IPS-NIHi11 (cell line): ENCODE measurements at regions not wholly inside any gene's neighbourhood (a gene's known extent, or its start where the extent isn't known, plus 50 kb on each side); places are given as distances from the start of the nearest gene placed in this dataset.

Source experiments
- DNase-seq: peaks from one replicate; pipeline ENCODE4 v3.0.0; 2012; ENCODE audit warnings: mixed read lengths, low spot score

GRCh38 chr16:6574146-6574545 is 758.5 kb upstream of the RBFOX1 start:
- no peak for DNase-seq

DNA sequence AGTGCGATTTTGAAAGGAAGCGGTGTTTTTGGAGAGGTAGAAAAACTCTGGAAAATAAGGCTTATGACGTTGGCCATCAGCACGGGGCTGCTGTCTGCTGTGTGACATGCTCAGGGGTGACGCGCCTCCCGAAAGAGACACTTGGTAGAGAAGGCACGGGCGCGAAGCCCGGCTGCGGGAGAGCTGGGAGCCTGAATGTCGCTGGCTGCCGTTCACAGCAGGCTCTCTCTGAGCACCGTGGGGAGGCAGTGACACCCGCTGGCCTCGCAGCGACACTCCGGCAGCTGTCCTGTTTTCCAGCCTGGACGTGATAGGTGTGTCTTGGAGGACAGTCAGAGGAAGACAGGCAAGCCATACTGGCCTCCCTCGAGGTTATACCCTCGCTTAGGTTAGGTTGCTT is 759.1 kb upstream of the RBFOX1 start:
- peak; percentile 47 for DNase-seq

- no peak for DNase-seq
These were observed 761.6 kb upstream of the RBFOX1 start for GRCh38 chr16:6571044-6571443.

- DNase-seq, result no peak
These were observed 762.1 kb upstream of the RBFOX1 start for GRCh38 chr16:6570530-6570929.

- no peak for DNase-seq
These were observed 769.7 kb upstream of the RBFOX1 start for GRCh38 chr16:6562986-6563385.

- peak; percentile 42 for DNase-seq
These were observed 772.1 kb upstream of the RBFOX1 start for GRCh38 chr16:6560306-6561100.

DNA sequence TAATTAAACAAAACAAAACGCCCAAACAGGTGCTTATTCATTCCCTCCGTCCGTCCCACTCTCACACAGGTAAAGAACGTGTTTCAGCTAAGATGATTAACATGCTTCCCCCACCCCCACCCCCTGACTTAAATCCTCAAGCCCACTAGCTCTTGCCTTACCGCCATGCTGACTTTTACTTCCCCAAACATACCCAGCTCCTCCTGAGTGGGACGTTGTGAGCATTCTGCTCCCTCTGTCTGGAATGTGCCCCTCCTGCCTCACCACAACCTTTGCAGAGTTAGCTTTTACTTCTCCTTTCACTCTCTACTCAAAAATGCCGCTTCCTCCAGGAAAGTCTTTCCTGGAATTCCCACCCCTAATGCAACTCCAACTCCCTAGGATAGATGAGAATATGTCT is 774.0 kb upstream of the RBFOX1 start:
- DNase-seq, result peak; percentile 52

- DNase-seq, result peak; percentile 70
These were observed 774.5 kb upstream of the RBFOX1 start for GRCh38 chr16:6558126-6558525.

DNA sequence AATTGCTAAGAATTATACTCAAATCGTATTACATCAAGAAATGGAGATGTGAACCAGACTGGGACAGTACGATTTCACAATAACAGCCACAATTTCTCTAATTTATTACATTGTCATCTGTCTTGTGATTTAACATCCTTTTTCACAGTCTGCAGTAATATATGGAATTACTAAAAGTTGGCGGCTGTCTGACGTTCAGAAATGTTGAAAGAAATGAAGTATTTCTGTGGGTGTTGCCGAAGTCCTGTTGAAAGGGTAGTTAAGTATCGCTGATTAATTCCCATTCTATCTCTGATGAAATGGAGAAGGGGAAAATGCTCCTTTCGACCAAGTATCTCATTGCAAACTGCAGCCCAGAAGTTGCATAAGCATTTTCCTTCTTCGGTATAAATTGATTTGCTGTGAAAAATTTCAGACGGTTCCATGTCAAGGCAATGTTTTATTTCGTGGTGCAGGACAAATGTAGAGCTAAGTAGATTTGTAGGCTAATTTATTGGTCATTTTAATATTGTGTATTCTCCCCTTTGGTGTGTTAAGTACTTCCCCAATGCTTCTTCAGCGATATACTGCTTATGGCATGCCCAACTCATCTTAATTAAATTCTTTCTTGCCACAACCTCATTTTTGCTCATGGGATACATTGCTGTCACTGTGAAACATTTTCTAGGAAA is 775.2 kb upstream of the RBFOX1 start:
- no peak for DNase-seq

DNA sequence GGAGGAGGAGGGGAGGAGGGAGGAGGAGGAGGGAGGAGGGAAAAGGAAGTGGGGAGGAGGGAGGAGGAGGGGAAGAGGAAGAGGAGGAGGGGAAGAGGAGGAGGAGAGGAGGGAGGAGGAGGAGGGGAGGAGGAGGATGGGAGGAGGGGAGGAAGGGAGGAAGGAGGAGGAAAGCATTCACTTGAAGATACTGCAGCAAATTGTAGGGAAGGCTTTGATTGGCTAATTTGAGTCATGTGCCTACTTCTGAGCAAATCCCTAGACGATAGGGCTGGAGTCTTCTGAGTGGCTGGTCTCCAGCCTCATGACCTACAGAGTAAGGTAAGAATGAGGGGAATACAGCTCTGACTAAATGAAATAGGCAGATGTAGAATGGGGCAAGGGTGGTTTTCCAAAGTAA is 783.2 kb upstream of the RBFOX1 start:
- no peak for DNase-seq

- DNase-seq, result no peak
These were observed 784.1 kb upstream of the RBFOX1 start for GRCh38 chr16:6548507-6548906.

GRCh38 chr16:6547131-6547530 is 785.5 kb upstream of the RBFOX1 start:
- DNase-seq, result no peak

DNA sequence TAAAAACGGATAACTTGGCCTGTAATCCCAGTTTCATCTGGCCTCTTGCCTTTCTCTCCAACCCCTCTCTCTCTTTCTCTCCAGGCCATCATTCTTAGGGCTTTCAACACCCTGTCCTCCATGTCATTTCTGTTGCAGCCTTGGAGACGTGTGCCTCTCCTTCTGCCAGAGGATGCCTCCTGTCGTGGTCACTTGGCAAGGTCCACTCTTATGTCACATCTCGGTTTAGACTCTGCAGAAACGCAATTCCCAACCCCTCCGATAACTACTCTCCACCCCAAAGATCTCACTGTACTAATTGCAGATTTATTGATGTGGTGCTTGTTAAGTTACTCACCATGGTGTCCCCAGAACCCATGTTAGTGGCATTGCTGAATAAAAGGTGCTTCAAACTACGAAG is 787.3 kb upstream of the RBFOX1 start:
- DNase-seq, result no peak

- no peak for DNase-seq
These were observed 791.4 kb upstream of the RBFOX1 start for GRCh38 chr16:6541267-6541666.

DNA sequence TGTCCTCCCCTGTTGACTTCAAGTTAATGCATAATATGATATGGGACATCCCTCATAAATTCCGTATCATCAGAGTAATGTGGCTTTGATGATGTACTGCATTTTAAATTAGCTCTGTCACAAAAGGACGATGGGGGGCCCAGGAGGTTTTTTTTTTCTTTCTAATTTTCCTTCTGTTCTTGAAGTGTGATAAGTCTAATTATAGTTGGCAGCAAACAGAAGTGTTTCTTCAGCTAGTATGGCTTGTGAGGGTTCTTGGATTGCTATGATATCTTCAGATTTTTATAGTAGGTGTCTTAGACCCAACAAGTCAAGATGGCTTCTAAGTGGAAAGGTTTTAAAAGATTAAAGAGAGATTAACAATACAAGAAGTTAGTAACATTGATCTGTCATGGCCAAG is 796.2 kb upstream of the RBFOX1 start:
- no peak for DNase-seq

- no peak for DNase-seq
These were observed 801.6 kb upstream of the RBFOX1 start for GRCh38 chr16:6531067-6531466.

- DNase-seq, result no peak
These were observed 804.4 kb upstream of the RBFOX1 start for GRCh38 chr16:6528217-6528616.

GRCh38 chr16:6527646-6528045 is 805.0 kb upstream of the RBFOX1 start:
- DNase-seq, result no peak

- no peak for DNase-seq
These were observed 808.1 kb upstream of the RBFOX1 start for GRCh38 chr16:6524501-6524900.

DNA sequence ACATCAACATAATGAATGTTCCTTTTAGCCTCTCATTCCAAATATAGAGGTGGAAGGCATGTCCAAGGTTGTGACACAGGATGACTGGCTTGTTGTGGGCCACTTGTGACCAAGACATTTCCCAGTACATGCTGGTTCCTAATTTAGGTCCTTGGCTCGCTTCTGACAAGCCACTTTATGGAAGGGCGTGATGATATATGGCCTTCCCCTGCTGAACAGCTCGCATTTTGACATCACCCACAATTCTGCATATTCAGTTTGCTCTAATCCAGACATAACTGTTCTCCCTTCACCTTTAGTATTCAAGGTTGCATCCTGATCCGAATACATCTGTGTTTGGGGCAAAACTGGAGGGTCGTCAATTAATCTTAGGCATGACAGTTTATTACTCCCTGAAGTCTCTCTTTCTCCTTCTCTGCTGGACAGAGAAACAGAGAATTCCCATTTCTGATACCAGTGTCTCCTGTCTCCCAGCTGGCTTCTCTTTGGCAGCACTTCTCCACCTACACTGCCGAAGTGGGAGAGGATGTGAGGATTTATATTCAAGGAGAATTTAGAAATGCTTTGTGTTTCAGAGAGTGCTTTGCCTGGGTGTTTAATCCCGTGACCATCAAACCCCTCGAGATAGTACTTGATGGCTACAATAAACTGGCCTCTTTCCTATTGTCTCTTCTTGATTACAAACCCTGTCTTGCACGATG is 815.5 kb upstream of the RBFOX1 start:
- no peak for DNase-seq

DNA sequence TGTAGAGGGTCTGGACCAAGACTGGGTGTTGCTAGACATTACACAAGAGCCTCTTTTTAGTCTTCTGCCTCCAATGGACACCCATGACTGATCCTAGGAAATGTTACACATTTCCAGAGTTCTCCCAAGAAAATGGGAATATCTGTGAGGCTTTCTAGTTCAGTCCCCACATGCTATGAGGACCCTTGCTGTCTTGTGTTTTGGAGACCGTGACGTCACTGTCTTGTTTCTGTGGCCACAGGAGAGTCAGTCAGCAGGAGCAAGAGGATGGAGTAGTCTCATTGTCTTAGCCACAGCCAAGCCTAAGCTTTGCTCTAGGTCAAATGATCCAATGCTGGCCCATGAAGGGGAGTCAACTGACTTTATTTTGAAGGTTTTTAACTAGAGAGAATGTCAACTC is 820.1 kb upstream of the RBFOX1 start:
- no peak for DNase-seq

DNA sequence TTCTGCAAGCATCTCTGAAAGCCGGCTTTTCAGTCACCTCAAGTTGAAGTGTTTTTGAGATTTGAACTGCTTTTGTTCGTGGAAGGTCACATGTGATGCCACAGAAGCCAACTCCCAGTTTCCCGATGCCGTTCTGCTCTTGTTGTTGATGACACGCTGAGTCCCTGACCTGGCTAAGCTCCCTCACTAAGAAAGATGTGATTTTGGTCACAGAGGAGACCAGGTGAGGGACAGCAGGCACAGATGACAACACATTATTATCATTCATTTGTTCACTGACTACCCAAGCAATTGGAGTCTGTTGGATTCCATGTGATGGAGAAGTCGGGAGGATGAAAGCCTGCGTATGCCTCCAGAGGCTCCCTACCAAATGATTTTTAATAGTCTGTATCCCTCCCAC is 822.4 kb upstream of the RBFOX1 start:
- no peak for DNase-seq

GRCh38 chr16:6499413-6499812 is 833.2 kb upstream of the RBFOX1 start:
- DNase-seq, result no peak
